Embryonic facial prominence (tissue), 1 donor: ENCODE measurements at regions not wholly inside any gene's neighbourhood (a gene's known extent, or its start where the extent isn't known, plus 50 kb on each side); places are given as distances from the start of the nearest gene placed in this dataset.
"Not testable (repeated sequence)": the region's sequence is repeated elsewhere in the genome, so short reads cannot be mapped to it uniquely, and the experiment has no call there.

Source experiments
- DNase-seq: peaks from one replicate; pipeline ENCODE4 v3.0.0-alpha.2; 2016; ENCODE audit errors: extremely low spot score

DNA sequence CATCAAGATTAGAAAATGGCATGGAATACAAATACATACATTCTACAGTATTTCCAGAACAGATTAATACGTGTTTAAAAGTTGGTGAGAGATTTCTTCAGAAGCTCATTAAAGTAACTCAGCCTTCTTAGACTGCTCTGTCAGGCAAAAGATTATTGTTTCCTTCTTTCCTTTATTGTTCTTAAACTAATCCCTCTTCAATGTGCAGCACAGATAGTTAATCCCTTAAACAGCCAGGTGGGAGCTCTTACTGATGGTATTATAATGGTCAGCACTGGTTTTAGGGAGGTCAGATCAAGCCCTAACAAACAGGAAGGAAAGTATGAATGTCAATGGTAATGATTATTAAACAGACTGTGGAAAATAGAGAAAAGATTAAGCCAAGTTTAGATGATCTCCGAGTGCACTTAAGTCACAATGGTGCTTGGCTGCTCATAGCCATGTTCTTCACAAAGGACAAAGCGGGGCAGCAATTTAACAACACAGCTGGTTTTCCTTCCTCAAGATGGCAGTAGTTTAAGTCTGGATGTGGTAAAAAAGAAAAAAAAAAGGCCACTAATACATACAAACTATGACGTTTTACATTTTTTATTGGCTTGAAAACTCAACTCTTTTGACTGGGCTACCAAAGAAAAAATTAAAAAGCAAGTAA, 992.6 kb downstream of the PCDH9 start:
- DNase-seq, result no peak

DNA sequence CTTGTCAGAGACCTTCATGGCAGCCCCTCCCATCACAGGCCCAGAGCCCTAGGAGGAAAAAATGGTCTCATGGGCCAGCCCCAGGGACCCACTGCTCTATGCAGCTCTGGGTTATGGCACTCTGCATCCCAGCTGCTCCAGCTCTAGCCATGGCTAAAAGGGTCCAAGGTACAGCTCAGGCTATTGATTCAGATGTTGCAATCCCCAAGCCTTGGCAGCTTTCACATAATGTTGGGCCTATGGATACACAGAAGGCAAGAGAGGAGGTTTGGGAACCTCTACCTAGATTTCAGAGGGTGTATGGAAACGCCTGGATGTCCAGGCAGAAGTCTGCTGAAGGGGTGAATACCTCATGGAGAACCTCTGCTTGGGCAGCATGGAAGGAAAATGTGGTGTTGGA, 996.0 kb downstream of the PCDH9 start:
- no peak for DNase-seq

DNA sequence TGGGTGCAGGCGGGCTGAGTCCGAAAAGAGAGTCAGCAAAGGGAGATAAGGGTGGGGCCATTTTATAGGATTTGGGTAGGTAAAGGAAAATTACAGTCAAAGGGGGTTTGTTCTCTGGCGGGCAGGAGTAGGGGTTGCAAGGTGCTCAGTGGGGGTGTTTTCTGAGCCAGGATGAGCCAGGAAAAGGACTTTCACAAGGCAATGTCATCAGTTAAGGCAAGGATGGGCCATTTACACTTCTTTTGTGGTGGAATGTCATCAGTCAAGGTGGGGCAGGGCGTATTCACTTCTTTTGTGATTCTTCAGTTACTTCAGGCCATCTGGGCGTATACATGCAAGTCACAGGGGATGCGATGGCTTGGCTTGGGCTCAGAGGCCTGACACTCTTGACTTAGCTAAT, 998.2 kb downstream of the PCDH9 start:
- DNase-seq, result not testable (repeated sequence)

DNA sequence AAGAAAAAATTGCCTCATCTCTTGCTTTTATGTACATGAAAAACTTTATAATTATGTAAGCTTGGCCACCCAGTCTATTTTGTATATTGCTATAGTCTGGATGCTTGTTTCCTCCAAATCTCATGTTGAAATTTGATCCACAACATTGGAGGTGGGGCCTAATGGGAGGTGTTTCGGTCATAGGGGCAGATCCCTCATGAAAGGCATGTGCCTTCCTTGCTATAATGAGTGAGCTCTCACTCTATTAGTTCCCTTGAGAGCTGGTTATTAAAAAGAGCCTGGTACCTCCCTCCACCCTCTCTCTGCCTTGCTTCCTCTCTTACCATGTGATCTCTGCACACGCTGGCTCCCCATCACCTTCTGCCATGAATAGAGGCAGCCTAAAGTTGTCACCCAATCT, 1005.1 kb downstream of the PCDH9 start:
- no peak for DNase-seq

DNA sequence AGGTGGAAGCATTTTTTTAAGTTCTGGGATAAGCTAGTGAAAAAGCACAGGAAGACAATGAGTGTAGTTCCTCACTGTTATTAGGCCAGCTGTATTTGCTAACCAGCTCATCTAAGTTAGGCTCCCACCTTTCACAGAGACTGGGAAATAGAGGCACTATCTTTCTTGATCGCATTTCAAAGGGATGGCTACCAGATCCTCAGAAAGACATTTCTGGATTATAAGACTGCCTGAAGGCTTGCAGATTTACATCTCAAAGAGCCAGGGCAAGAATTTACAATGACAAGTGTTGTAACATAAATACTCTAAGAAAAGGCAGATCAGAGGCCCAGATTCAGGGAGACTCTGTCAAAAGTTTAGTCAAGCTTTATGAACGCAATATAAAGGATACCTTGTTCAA, 1005.5 kb downstream of the PCDH9 start:
- no peak for DNase-seq

DNA sequence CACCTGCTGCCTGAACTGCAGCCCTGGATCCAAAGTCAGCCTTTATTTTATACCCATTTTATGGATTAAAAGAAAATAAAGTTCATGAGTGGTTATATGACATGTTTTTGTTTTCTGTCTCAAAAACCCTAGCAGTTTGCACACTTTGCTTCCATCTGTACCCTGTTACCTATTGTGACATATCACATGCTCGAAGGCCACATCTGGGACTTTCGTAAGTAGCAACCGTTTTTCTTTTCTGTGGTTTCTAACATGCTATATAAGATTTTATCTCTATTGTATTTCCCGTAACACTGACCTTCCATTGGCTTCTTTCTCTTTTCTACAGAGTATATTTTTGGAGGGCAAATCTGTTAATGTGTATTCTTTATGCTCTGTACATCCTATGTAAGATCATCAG, 1007.2 kb downstream of the PCDH9 start:
- no peak for DNase-seq

DNA sequence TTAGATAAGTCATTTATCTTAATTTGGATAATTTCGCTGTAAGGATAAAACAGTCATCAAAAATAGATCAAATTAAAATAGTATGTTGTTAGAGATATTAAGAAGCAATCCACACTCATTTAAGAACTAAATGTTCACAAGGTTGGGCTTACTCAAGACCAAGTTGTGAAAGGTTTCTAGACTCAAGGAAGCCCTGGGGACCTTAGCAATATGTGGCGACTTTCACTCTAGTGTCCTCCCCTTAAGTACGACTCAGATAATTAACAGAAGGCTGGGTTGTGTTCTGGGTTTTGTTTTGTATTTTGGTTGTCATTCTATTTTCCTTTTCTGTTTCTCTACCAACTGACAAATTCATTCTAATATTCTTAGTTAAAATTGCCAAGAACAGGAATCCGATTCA, 1008.0 kb downstream of the PCDH9 start:
- no peak for DNase-seq

DNA sequence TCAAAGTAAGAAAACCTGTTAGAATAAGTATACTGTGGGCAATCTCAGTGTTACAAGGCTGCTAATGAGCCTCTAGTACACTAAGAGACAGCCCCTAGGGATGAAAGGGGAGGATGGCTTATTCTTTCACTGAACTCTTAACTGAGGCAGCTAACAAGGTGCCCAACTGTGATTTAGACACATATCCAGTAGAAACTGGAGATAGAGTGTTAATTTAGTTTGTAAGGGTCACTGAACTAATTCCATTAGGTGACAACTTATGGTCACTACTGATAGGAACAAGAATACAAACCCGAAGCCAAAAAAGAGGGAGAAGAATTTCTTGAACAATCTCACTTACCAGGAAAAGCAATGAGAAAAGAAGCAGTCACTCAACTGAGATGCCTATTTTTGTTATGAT, 1010.6 kb downstream of the PCDH9 start:
- no peak for DNase-seq

DNA sequence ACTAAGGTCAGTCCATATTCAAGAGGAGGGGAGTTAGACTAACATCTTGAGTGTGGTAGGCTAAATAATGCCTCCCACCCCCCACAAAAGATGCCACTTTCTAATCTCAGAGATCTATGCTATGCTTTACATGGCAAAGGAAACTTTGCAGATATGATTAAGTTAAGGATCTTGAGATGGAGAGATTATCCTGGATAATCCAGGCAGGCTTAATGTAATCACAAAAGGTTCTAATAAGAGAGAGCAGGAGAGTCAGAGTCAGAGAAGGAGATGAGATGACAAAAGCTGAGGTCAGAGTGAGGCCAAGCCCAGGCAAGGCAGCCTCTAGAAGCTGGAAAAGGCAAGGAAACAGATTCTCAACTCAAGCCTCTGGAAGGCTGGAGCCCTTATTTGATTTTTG, 1011.6 kb downstream of the PCDH9 start:
- no peak for DNase-seq

DNA sequence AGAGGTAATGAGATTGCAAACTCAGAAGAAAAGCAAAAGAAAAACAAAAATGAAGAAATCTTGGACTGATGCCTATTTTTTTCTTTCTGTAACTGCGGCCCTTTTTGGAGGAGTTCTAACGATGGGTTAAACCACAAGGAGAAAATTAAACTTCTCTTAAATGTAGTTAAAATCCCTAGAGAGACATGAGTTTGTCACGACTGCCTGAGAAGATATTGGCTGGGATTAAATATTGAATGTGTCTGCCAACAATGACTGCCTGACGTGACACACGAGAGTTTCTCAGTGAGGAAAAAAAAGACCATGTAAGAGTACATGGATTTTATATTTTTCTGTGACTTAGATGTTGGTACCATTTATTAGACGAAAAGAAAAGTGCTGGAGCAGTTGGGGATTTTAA, 1013.4 kb downstream of the PCDH9 start:
- DNase-seq, result no peak

DNA sequence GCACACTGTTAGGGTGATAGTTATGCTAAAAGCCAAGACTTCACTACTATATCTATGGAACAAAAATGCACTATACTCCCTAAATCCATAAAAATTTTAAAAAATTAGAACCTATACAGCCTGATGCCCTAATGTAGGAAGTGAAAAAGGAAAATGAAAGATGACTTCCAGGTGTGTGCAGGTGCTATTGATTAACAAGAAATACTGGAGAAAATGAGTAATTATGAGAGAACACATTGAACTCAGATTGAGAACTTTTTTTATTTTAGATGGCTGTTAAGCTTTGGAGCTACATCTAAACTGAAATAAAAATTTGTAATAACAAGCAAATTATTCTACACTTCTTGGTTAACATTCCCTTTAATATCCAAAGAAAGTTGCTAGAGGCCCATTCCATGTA, 1015.7 kb downstream of the PCDH9 start:
- DNase-seq, result no peak

DNA sequence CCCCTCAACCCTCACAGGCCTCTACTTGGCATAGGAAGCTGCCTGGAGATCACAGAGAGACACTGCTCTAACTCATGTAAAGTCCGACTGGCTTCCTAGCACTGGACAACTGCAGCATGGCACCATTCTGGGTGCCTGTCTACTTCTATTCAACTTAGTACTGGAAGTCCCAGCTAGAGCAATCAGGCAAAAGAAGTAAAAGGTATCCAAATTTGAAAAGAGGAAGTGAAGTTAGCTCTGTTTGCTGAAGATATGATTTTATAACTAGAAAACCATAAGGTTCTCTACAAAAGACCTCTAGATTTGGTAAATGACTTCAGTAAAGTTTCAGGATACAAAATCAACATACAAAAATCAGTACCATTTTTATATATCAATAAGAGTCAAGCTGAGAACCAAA, 1017.6 kb downstream of the PCDH9 start:
- no peak for DNase-seq

DNA sequence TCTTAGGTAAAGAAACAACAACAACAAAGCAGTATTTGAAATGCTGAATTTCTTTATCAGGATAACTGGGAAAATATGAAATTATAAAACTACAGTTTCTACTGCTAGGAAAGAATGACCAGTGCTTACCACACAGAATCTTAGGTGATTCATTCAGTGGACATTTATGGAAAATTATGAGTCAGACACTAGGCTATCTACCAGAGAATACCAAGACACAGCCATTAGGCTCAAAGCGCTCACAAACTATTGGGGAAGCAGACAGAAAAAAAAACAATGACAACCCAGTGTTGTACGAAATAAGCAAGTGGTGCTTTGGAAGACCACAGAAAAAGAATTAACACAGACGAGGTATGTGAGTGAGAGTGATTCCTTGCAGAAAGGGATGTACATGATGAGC, 1019.5 kb downstream of the PCDH9 start:
- DNase-seq, result no peak

DNA sequence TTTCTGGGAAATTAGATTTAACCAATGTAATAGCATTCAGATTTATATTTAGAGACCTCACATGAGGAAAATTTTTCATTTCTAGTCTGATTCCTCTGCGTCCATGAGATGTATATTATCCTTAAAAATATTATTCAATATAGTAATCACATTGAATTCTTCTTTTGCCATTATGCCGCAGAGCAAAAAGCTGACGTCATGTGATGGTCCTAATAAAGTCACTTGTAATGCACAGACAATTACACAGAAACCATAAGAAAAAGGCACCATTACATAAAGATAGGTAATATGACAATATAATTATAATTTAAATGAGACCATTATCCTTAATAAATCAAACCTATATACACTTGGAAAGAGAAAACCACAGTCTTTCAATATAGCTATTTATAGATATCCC, 1021.5 kb downstream of the PCDH9 start:
- no peak for DNase-seq

DNA sequence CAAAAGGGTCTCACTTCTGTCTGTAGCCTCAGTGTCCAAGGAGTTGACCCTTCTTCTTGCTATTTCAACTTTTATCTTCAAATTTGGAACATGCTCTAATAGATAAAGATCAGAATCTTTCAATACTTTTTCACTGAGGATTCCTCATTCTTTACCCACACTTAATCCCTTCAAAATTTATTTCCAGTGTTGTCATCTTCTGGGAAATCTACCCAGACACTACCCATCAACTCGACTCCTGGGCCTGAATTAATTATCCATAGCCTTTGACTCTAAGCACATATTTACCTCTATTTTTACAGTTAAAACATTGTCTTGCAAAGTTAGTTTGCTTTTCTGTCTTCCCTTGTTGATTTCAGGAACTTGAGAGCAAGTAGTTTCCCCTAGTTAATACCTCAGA, 1022.5 kb downstream of the PCDH9 start:
- DNase-seq, result no peak

DNA sequence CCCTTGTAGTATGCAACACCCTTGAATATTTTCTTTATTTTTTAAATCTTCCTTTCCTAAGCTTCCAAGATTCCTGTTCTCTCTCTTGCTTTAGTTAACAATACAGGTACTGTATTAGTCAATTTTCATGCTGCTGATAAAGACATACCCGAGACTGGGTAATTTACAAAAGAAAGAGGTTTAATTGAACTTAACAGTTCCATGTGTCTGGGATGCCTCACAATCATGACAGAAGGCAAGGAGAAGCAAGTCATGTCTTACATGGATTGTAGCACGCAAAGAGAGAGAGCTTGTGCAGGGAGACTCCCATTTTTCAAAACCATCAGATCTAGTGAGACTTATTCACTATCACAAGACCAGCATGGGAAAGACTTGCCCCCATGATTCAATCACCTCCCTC, 1024.3 kb downstream of the PCDH9 start:
- no peak for DNase-seq

DNA sequence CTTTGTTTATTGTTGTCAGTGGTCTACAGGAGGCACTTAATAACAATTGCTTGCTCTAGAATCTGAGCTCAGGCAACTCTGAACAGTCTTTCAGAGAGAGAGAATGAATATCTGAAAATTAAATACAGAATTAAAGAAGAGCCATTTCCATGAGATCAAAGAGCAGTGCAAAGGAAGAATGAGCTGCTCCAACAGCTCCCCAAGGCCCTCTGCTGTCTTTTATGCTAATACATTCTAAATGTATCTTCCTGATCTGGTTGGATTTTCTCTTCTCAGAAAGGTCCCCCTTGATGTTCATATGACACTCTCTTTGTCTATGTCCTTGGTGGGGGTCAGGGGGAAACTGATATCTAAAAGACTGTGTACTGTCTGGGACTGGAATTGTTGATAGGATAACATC, 1029.6 kb downstream of the PCDH9 start:
- DNase-seq, result no peak

DNA sequence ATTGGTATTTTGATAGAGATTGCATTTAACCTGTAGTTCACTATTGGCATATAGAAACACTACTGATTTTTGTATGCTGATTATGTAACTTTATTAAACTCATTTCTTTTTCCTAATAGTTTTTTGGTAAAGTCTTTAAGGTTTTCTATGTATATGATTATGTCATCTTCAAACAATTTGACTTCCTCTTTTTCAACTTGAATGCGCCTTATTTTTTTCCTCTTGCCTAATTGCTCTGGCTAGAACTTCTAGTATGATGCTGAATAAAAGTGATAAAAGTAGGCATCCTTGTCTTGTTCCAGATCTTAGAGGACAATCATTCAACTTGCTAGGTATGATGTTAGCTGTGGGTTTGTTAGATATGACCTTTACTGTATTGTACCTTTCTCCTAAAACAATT, 1034.9 kb downstream of the PCDH9 start:
- DNase-seq, result no peak

DNA sequence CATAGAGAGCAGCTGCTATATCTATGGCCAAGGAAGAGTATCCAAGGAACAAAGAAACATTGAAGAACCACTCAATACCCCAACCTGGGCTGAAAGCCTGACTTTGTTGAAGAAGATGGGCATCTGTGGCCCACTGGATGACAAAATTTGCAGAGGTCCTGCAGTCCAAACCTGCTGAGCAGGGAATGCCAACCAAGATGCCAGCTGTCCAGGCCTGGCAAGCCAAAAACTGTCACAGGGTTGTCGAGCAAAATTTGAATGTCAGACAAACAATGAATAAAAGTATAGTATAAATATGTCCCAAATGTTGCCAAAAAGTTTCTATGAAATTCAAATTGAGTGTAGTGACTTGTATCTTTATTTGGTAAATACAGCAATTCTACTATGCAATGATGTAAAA, 1040.2 kb downstream of the PCDH9 start:
- no peak for DNase-seq

DNA sequence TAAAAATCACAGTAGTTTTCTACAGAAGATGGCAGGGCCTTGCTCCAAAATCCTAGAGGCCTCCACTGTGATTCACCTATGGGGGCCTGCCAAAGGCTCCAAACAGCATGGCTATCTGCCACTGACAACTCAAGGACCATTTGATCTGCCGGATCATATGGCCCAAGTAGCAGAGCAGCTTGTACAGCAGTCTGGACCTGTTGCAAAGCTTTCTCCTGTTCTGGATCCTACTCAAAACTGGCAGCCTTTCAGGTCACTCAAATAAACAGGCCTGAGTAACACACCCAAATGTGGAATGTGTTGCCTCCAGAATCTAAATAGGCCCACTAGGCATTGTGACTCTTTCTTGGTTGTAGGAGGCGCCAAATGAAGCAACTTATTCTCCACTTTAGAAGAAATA, 1049.3 kb downstream of the PCDH9 start:
- DNase-seq, result no peak

DNA sequence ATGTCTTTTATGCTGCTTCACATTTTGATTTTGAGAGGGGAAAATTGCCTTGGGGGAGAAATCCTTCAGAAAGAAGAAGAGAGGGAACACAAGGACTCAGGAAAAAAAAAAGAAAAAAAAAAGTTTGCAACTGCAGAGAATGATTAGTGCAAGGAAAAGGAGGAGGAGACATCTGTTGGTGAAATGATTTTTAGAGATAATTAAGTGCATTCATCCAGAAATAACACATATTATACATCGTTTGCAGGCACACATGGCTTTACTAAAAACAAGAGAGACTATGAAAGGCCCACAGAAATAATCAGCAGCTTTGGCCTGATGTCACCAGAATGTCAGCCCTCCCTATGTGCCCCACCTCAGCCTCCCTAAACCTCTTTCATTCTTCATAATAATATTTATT, 1058.2 kb downstream of the PCDH9 start:
- no peak for DNase-seq

DNA sequence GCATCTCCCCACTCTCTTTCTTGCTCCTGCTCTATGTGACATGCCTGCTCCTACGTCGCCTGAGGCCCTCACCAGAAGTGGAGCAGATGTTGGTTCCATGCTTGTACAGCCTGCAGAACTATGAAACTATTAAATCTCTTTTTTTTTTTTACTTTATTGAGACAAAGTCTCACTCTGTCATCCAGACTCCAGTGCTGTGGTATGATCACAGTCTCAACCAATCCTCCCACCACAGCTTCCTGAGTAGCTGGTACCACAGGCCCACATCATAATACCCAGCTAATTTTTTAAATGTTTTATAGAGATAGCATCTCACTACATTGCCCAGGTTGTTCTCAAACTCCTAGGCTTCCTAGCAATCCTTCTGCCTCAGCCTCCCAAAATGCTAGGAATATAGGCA, 1067.7 kb downstream of the PCDH9 start:
- DNase-seq, result no peak

DNA sequence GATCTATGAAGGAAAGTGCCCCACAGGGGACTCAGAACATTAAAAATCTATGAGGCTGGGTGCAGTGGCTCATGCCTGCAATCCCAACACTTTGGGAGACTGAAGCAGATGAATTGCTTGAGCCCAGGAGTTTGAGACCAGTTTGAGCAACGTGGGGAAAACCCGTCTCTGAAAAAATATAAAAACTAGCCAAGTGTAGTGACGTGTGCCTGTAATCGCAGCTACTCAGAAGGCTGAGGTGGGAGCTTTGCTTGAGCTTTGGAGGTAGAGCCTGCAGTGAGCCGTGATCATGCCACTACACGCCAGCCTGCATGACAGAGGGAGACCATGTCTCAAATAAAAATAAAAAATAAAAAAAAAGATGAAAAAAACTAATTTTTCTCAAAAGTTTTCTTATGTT, 1070.6 kb downstream of the PCDH9 start:
- no peak for DNase-seq

DNA sequence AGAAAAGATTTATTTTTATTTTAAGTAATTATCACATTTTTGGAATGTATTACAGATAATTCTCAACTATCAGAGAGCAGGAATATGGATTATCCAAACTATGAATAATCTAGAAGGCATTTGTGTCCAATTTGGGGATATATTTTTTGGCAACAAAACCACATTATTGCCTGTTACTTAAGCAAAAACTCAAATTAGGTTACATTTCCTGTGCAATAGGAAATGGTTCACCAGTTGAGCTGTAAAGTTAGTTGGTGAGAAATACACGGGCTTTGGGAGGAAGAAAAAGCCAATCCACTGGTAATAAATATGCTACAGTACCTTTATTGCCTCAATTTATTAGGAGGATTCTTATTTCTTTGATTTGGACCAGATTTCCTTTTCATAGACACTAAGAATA, 1075.2 kb downstream of the PCDH9 start:
- DNase-seq, result no peak

DNA sequence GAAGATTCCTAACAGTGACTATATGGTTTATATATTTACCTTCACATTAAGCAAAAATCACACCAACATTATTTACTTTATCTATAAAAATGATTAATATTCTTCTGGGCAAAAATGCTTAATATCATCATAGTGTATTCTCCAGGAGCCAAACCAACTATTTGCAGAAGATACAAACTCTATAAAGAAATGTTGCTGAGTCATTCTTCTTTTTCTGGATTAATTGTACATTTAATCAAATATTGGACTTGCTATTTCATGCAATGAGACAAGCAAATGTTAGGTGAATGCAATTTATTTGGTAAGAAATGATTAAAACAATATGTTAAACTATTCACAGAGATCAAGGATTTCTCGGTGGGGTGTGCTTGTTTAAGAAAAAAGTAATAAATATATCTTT, 1075.8 kb downstream of the PCDH9 start:
- DNase-seq, result no peak
